ENCODE measurements at regions not wholly inside any gene's neighbourhood (a gene's known extent, or its start where the extent isn't known, plus 50 kb on each side); places are given as distances from the start of the nearest gene placed in this dataset.

GRCh38 chr2:167537743-167538142, 649.5 kb downstream of the XIRP2 start:
- Histone ChIP-seq H3K27me3 (replicated peaks; ENCODE audit: insufficient read depth, low read length) (no peaks in the 10 kb centered on the region), H3K4me2 (ENCODE audit: low read depth, low read length) (no peak overlapping the region), H3K36me3 (replicated peaks; ENCODE audit: insufficient read depth, low read length) (no peaks in the 10 kb centered on the region), H2AFZ (ENCODE audit: low read length) (no peak overlapping the region), H3K4me3 (ENCODE audit: low read length) (no peak overlapping the region), H3K4me1 (ENCODE audit: low read length) (no peaks in the 10 kb centered on the region), H3F3A (ENCODE audit: insufficient read depth, low read length) (no peaks in the 10 kb centered on the region), H3K9ac (ENCODE audit: low read length) (no peak overlapping the region), H3K9me3 (replicated peaks; ENCODE audit: insufficient read depth, low read length) (no peaks in the 10 kb centered on the region), H4K20me1 (ENCODE audit: insufficient read depth, low read length) (no peaks in the 10 kb centered on the region), H3K79me2 (ENCODE audit: low read length) (no peaks in the 10 kb centered on the region), H3K27ac (ENCODE audit: low read length) (no peak overlapping the region), H3K9me2 (replicated peaks; ENCODE audit: insufficient read depth, low read length) (no peaks in the 10 kb centered on the region)
- DNase-seq = no peak
- TF ChIP-seq EZH2phosphoT487 (IDR thresholded peaks at IDR 0.05; ENCODE audit: low read length) (no peak), CTCF (IDR thresholded peaks at IDR 0.05; ENCODE audit: low read length) (no peak), EZH2 (optimal IDR thresholded peaks at IDR 0.05; ENCODE audit: low read depth, low read length) (no peak)

GRCh38 chr2:167534443-167534842, 646.2 kb downstream of the XIRP2 start:
- TF ChIP-seq EZH2 (optimal IDR thresholded peaks at IDR 0.05; ENCODE audit: low read depth, low read length) (no peak), EZH2phosphoT487 (IDR thresholded peaks at IDR 0.05; ENCODE audit: low read length) (no peak), CTCF (IDR thresholded peaks at IDR 0.05; ENCODE audit: low read length) (no peak)
- H3K4me1 ChIP-seq (ENCODE audit: low read length) = no peaks in the 10 kb centered on the region
- DNase-seq = no peak

GRCh38 chr2:167524786-167525185, 636.5 kb downstream of the XIRP2 start:
- H3K27ac ChIP-seq (ENCODE audit: low read length) = no peak overlapping the region
- no peaks in the 10 kb centered on the region for H3K9me2 ChIP-seq (replicated peaks; ENCODE audit: insufficient read depth, low read length)
- no peaks in the 10 kb centered on the region for H3K27me3 ChIP-seq (replicated peaks; ENCODE audit: insufficient read depth, low read length)
- DNase-seq = no peak
- H3K36me3 ChIP-seq (replicated peaks; ENCODE audit: insufficient read depth, low read length) = no peaks in the 10 kb centered on the region
- no peak overlapping the region for H3K4me3 ChIP-seq (ENCODE audit: low read length)
- H3K79me2 ChIP-seq (ENCODE audit: low read length) = no peaks in the 10 kb centered on the region
- no peak overlapping the region for H2AFZ ChIP-seq (ENCODE audit: low read length)
- no peak overlapping the region for H3K4me2 ChIP-seq (ENCODE audit: low read depth, low read length)
- TF ChIP-seq EZH2phosphoT487 (IDR thresholded peaks at IDR 0.05; ENCODE audit: low read length) (no peak), CTCF (IDR thresholded peaks at IDR 0.05; ENCODE audit: low read length) (no peak), EZH2 (optimal IDR thresholded peaks at IDR 0.05; ENCODE audit: low read depth, low read length) (no peak)
- no peak overlapping the region for H3K9ac ChIP-seq (ENCODE audit: low read length)
- no peaks in the 10 kb centered on the region for H3K4me1 ChIP-seq (ENCODE audit: low read length)
- H3F3A ChIP-seq (ENCODE audit: insufficient read depth, low read length) = no peaks in the 10 kb centered on the region
- no peaks in the 10 kb centered on the region for H3K9me3 ChIP-seq (replicated peaks; ENCODE audit: insufficient read depth, low read length)
- H4K20me1 ChIP-seq (ENCODE audit: insufficient read depth, low read length) = no peaks in the 10 kb centered on the region

More at GRCh38 chr2:167534443-167534842, 646.2 kb downstream of the XIRP2 start:
- Histone ChIP-seq H3K27ac (ENCODE audit: low read length) (no peak overlapping the region), H3K9me3 (replicated peaks; ENCODE audit: insufficient read depth, low read length) (no peaks in the 10 kb centered on the region), H3K9ac (ENCODE audit: low read length) (no peak overlapping the region), H3K4me3 (ENCODE audit: low read length) (no peak overlapping the region), H3K9me2 (replicated peaks; ENCODE audit: insufficient read depth, low read length) (no peaks in the 10 kb centered on the region), H4K20me1 (ENCODE audit: insufficient read depth, low read length) (no peaks in the 10 kb centered on the region), H3K79me2 (ENCODE audit: low read length) (no peaks in the 10 kb centered on the region), H3K4me2 (ENCODE audit: low read depth, low read length) (no peak overlapping the region), H3K36me3 (replicated peaks; ENCODE audit: insufficient read depth, low read length) (no peaks in the 10 kb centered on the region), H3K27me3 (replicated peaks; ENCODE audit: insufficient read depth, low read length) (no peaks in the 10 kb centered on the region), H2AFZ (ENCODE audit: low read length) (no peak overlapping the region), H3F3A (ENCODE audit: insufficient read depth, low read length) (no peaks in the 10 kb centered on the region)

Measured in MM.1S (cell line).